Mesothelial cell of epicardium (in vitro differentiated cells): ENCODE measurements at regions not wholly inside any gene's neighbourhood (a gene's known extent, or its start where the extent isn't known, plus 50 kb on each side); places are given as distances from the start of the nearest gene placed in this dataset.
A peak's percentile ranks its signal among the peaks of the same experiment; 100 is the strongest.

Source experiments
- DNase-seq, 2 experiments: peaks; one replicate each; pipeline ENCODE4 v3.0.0; 2021; ENCODE audit warnings: low spot score in 2 of 2; ENCODE audit not compliant: unreplicated experiment in 2 of 2
- H3K27ac Mint-ChIP-seq: 2 replicates; pipeline ENCODE4 v1.8.0; 2021; ENCODE audit warnings: mixed read lengths
- H3K27me3 Mint-ChIP-seq: 2 replicates; pipeline ENCODE4 v1.8.0; 2021; ENCODE audit warnings: low read depth, mixed read lengths
- H3K36me3 Mint-ChIP-seq: 2 replicates; pipeline ENCODE4 v1.8.0; 2021; ENCODE audit warnings: mixed read lengths
- H3K4me1 Mint-ChIP-seq: 2 replicates; pipeline ENCODE4 v1.8.0; 2021; ENCODE audit warnings: mixed read lengths
- H3K4me3 Mint-ChIP-seq: 2 replicates; pipeline ENCODE4 v1.8.0; 2021; ENCODE audit warnings: mild to moderate bottlenecking, moderate library complexity, mixed read lengths
- H3K9me3 Mint-ChIP-seq: 2 replicates; pipeline ENCODE4 v1.8.0; 2021; ENCODE audit warnings: mixed read lengths
- TF ChIP-seq, protein P1 (sequence below): fragments of 200-600 bp; sonication (generic); IDR thresholded peaks from one replicate; pipeline ENCODE4 v1.5.0; 2021; ENCODE audit warnings: antibody characterized with exemption; ENCODE audit not compliant: unreplicated experiment

DNA sequence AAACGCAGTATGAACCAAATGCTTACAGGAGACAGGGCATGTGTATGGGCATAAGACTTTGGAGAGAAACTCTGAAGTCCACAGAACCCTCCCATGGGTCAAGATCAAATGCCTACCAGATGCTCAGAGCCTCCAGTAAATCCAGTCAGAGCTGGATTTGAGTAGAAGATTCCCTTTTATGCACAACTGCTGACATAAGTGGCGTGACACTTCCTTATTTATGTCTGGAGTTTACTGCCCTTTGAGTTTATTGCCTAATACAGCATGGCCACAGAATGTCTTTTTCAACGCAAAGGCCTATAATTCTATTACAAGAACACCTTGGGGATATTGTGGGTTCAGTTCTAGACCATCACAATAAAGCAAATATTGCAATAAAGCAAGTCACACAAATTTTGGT lies 220.0 kb upstream of the FOXQ1 start:
- TF ChIP-seq, protein P1, sequence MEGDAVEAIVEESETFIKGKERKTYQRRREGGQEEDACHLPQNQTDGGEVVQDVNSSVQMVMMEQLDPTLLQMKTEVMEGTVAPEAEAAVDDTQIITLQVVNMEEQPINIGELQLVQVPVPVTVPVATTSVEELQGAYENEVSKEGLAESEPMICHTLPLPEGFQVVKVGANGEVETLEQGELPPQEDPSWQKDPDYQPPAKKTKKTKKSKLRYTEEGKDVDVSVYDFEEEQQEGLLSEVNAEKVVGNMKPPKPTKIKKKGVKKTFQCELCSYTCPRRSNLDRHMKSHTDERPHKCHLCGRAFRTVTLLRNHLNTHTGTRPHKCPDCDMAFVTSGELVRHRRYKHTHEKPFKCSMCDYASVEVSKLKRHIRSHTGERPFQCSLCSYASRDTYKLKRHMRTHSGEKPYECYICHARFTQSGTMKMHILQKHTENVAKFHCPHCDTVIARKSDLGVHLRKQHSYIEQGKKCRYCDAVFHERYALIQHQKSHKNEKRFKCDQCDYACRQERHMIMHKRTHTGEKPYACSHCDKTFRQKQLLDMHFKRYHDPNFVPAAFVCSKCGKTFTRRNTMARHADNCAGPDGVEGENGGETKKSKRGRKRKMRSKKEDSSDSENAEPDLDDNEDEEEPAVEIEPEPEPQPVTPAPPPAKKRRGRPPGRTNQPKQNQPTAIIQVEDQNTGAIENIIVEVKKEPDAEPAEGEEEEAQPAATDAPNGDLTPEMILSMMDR = no peak
- Mint-ChIP-seq H3K4me1 (peaks cover 8% of the 10 kb centered on the region), H3K27ac (no peak overlapping the region), H3K36me3 (no peaks in the 10 kb centered on the region), H3K9me3 (no peaks in the 10 kb centered on the region), H3K27me3 (peaks cover 4% of the 10 kb centered on the region), H3K4me3 (no peak overlapping the region)
- no peak for DNase-seq

DNA sequence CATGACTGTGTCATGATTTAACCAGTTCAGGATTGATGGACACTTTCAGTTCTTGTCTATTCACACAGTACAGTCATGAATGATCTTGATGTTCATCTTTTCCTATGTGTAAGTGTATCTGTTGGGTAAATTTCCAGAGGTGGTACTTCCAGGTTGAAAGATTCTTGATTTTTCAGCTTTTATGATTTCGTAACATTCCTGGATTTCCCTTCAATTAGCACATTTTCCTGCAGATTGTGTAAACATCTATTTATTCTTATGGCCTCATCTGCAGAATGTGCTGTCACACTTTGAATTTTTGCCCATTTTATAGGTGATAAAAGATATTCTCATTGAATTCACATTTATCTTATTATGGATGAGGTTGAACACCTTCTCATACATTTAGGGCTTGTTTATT lies 222.0 kb upstream of the FOXQ1 start:
- no peak overlapping the region for H3K4me3 Mint-ChIP-seq
- TF ChIP-seq, protein P1 = no peak
- no peak for DNase-seq
- H3K36me3 Mint-ChIP-seq = no peaks in the 10 kb centered on the region
- no peaks in the 10 kb centered on the region for H3K9me3 Mint-ChIP-seq
- peaks cover 2% of the 10 kb centered on the region for H3K27me3 Mint-ChIP-seq
- H3K4me1 Mint-ChIP-seq = peaks cover 12% of the 10 kb centered on the region
- no peak overlapping the region for H3K27ac Mint-ChIP-seq

DNA sequence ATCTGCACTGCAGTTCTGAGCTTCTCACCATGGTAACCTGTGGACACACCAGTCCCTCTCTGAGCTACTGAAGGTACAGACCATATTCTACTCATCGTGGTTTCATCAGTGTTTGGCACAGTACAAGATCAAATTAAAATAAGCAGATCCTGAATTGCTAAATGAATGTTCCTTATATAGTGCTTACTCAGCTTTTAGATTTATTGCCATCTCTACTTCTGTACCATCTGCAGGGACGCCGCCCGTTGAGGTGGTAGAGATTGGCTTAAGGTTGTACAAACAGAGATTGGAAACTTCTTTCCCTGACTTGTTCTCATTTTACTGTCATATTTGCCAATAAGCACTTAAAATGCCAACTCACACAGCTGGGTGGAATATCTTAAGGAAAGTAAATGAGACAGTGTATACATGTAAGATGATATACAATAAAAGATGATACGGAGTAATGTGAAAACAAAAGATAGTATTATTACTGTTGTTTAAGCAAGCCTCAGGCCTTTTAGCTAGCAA lies 223.4 kb upstream of the FOXQ1 start:
- no peaks in the 10 kb centered on the region for H3K9me3 Mint-ChIP-seq
- peaks cover 12% of the 10 kb centered on the region for H3K4me1 Mint-ChIP-seq
- peaks cover 2% of the 10 kb centered on the region for H3K27me3 Mint-ChIP-seq
- H3K36me3 Mint-ChIP-seq = no peaks in the 10 kb centered on the region
- TF ChIP-seq, protein P1 = no peak
- no peak overlapping the region for H3K27ac Mint-ChIP-seq
- DNase-seq = no peak
- no peak overlapping the region for H3K4me3 Mint-ChIP-seq

DNA sequence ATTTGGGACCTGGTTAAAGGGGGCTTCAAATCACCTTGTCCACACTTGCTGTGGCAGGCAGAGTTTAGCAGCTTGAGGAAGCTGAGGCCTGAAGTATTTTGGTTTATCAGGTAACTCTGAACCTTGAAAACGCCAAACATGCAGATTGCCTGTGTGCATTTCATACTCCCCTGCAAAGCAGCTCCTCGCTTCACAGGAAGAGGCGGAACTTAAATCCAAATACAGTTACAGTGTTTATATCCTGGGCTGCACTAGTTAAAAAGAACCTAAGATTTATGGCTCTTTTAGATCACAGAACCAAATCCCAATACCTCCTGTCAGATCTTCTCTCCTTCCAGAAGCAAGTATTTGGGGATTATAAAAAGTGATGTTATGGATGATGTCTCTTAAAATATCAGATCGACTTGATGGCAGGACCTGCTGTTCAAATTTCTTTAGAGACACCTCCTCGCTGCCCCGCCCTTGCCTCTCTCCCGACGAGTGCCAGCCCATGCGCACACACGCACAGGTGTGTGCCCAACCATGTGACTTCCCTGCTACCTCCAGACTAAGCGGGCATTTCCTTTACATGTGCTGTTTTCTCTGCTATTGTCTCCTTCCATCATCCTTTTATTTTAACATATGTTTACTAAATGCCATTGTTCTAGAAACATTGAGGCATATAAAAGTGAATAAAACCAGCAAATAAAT lies 224.6 kb upstream of the FOXQ1 start:
- Mint-ChIP-seq H3K4me1 (peaks cover 12% of the 10 kb centered on the region), H3K27ac (peak overlapping the region; percentile 74), H3K27me3 (peaks cover 2% of the 10 kb centered on the region), H3K9me3 (no peaks in the 10 kb centered on the region), H3K4me3 (no peak overlapping the region), H3K36me3 (no peaks in the 10 kb centered on the region)
- no peak for DNase-seq
- TF ChIP-seq, protein P1 = no peak

DNA sequence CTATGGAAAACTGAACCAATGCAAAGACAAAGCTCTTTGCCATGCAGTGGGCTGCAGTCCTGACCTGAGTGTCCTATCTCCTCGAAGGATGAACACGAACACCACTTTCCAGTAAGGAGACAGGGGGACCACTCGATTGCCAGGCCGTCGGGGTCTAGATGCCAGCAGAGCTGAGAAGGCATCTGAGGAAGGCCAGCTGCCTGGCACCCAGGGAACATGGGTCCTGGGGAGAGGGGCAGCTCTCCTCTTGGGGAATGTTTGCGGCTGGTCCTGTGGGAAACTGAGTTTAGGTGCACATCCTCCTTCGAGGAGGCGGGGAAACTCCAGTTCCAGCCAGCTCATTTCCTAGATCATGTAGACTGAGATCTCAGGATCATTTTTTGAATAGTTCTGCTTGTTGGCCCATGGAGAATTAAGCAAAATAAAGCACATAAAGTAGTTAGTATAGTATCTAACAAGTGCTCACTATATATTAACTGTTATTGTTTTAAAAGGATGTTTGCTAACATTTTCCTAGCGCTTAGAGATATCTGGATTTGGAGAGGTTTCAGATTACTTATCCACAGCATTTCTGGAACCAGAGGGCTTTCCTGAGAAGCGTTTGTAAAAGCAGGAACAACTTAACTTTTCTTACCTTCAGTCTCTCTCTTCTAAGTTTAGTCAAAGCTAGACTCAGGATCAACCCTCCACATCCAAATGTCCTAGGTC lies 225.3 kb upstream of the FOXQ1 start:
- peaks cover 18% of the 10 kb centered on the region for H3K4me1 Mint-ChIP-seq
- TF ChIP-seq, protein P1 = no peak
- H3K27ac Mint-ChIP-seq = peak overlapping the region; percentile 74
- H3K36me3 Mint-ChIP-seq = no peaks in the 10 kb centered on the region
- no peak for DNase-seq
- H3K27me3 Mint-ChIP-seq = peaks cover 2% of the 10 kb centered on the region
- no peaks in the 10 kb centered on the region for H3K9me3 Mint-ChIP-seq
- no peak overlapping the region for H3K4me3 Mint-ChIP-seq
